GM19468 (cell line): ENCODE measurements at regions not wholly inside any gene's neighbourhood (a gene's known extent, or its start where the extent isn't known, plus 50 kb on each side); places are given as distances from the start of the nearest gene placed in this dataset.

Experiments used
- ATAC-seq: cut with Tn5 transposase; IDR thresholded peaks from one replicate; pipeline ENCODE4 v1.9.1; 2021; ENCODE audit warnings: mild to moderate bottlenecking, moderate library complexity, moderate number of reproducible peaks; ENCODE audit not compliant: unreplicated experiment; ENCODE audit errors: extremely low read depth

DNA sequence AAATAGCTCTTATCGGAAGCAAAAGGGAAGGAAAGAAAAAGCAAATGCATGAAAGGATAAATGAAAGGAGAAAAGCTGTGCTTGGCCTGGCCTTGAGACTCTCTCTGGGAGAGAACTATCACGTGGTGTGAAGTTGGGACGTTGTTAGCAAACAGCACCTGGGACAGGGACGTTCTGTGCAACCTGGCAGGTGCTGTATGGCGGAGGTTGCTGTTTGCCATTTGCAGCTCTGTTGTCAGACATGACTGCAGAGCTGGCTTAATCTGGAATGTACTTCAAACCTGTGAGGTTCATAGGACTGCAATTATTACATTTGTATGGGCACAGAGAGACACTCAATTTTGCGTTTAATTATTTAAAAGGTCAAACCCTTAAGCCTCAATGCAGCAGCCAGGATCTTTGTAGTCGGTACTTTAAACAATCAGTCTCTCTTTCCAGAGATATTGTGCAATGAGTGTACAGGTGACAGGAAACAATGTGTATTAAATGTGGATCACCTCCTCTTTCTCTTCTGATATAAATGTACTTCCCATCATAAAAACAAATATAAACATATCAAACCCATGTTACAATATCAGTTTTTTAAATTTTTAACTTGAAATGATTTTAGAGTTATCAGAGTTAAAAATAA, 800.5 kb upstream of the KCND2 start:
- no peak for ATAC-seq

GRCh38 chr7:119482209-119482608, 790.8 kb upstream of the KCND2 start:
- peak; percentile 95 for ATAC-seq

DNA sequence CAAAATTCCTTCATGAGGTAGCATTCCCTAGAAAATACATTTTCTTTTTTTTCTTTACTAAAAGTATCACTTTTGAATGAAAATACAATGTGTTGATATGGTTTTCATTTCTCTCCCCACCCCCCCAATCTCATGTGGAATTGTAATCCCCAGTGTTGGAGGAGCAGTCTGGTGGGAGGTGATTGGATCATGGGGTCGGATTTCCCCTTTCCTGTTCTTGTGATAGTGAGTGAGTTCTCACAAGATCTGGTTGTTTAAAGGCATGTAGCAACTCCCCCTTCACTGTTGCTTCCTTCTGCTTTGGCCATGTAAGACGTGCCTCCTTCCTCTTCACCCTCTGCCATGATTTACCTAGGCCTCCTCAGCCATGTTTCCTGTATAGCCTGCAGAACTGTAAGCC, 790.3 kb upstream of the KCND2 start:
- no peak for ATAC-seq

DNA sequence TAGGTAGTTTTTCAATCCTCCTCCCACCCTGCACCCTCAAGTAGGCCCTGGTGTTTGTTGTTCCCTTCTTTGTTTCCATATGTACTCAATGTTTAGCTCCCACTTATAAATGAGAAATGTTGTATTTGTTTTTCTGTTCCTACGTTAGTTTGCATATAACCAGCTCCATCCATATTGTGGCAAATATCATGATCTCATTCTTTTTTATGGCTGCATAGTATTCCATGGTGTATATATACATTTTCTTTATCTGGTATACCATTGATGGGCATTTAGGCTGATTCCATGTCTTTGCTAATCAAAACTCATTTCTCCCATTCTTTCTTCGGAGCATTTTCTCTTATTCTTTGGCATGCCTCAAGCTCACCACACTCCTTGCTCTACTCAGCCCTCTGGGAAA, 789.6 kb upstream of the KCND2 start:
- ATAC-seq: no peak

- no peak for ATAC-seq
Measured at GRCh38 chr7:119514326-119514725, 758.6 kb upstream of the KCND2 start.

DNA sequence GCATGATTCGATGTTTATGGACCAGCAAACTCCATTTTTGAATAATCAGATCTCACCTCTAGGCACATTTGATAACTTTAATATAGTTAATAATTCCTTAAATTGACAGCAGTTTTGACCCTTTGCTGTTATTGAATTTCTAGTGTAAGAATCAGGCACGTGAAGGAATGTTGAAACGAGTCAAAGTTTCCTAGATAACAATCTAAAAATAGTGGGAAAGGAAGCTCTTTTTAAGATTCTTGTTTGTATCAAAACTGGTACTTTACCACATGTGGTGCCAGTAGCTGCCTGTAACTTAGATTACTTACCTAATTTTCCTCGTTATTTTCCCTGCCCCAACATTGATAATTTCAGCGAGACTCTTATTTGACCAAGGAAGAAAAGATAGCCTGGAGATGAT, 757.8 kb upstream of the KCND2 start:
- no peak for ATAC-seq

GRCh38 chr7:119515962-119516361, 757.0 kb upstream of the KCND2 start:
- no peak for ATAC-seq

DNA sequence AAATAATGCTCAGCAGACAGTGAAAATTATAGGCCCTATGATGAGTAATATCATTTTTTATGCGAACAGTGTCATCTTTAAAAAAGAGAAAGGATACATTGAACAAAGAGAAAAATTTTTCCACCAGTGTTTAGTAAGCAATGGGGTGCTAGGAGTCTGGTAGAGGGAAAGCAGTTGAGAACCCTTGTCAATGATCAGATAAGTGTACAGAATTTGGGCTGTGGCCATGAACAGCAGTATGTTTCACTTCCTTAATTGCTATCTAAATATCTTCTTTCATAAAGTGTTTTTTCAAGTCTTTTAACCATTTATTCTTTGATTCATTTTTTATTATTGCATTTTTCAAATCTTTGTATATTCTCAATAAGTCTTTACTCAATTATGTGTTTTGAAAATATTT, 750.7 kb upstream of the KCND2 start:
- no peak for ATAC-seq

DNA sequence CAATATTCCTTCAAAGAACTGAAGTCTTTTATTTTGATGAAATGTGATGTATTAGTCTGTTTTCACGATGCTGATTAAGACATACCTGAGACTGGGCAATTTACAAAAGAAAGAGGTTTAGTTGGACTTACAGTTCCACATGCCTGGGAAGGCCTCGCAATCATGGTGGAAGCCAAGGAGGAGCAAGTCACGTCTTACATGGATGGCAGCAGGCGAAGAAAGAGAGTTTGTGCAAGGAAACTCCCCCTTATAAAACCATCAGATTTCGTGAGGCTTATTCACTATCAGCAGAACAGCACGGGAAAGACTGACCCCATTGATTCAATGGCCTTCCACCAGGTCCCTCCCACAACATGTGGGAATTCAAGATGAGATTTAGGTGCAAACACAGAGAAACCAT, 750.3 kb upstream of the KCND2 start:
- no peak for ATAC-seq

GRCh38 chr7:119545118-119545517, 727.9 kb upstream of the KCND2 start:
- no peak for ATAC-seq

- no peak for ATAC-seq
Measured at GRCh38 chr7:119555788-119556187, 717.2 kb upstream of the KCND2 start.

DNA sequence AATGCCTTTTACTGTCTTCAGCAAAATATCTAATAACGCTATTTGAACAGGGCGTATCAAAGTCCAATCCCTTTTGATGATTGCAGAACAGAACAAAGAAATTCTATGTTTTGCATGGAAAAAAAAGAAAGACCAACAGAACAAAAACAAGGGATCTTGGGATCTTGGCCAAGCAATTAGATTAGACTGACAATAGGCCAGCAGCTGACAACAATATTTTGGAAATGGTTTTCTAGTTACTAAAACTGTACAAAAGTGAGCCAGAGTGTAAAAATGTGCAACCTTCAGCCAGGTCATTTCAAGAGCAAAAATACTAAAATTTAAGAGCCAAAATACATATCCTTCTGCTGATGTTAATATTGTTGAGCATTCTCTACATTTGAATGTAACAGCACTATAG, 716.5 kb upstream of the KCND2 start:
- ATAC-seq: no peak

DNA sequence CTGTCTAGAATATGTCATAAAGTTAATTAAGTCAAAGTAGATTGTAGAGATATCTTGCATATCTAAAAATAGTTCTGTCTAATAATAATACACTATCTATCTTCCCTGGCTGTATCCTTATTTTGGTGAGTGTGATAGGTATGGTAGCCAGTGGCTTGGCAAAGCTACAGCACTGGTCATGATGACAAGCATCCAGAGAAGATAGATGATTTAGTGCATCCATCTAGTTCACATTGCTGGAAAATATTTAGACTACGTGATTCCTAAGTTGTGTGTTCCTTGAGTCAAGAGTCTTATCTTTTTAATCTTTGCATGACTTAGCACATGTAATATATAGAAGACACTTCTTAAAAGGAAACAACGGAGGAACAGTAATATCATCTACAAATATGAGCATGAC, 711.2 kb upstream of the KCND2 start:
- ATAC-seq: no peak

DNA sequence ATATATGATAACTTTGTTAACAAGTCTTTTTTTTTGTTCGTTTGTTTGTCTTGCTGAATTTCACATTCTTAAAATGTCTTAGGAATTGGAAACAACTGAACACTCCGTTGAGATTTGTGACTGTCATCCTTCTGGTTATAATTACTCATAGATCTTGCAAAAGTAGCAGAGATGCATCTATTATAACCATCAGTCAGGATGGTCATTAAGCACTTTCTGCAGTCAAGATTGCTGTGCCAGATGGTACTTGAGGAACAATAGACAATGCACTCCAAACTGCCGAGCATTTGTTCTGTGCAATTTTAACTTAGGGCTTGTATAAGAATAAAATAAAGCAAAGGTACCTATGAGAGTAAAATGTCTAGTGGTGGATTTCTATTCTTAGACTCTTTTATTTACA, 710.1 kb upstream of the KCND2 start:
- ATAC-seq: no peak

DNA sequence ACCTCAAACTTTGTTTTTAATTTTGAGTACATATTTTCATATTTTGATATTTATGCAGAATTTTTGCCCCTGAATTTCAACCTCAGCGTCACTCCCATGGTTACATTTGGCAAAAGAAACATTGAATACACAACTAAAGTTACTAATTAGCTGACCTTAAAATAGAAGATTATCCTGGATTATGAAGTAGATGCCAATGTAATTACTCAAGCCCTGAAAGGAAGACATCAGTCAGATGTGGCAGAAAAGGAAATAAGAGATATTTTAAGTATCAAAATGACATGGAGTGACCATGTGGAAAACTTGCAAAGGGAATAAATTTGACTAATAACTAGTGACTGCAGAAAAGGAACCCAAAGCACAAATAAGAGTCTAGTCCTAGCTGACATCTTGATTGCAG, 701.3 kb upstream of the KCND2 start:
- ATAC-seq: no peak

DNA sequence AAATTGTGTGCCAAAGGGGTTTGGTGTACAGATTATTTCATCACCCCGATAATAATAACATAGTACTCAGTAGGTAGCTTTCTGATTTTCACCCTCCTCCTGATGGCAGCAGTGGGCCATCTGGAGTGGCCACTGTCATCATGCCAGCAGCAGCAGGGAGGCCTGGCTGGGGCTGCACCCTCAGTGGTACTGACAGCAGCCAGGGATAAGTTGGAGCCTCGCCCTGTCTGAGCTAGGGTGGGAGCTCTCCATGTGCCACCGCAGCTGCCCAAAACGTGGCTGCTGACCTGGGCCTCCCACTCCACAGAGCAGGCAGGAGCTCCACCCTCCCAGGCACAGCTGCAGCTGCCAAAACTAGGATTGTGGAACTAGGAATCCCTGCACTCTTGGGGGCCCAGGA, 700.8 kb upstream of the KCND2 start:
- ATAC-seq: no peak

- ATAC-seq: no peak
Measured at GRCh38 chr7:119572541-119572940, 700.4 kb upstream of the KCND2 start.

- no peak for ATAC-seq
Measured at GRCh38 chr7:119578116-119578515, 694.9 kb upstream of the KCND2 start.

DNA sequence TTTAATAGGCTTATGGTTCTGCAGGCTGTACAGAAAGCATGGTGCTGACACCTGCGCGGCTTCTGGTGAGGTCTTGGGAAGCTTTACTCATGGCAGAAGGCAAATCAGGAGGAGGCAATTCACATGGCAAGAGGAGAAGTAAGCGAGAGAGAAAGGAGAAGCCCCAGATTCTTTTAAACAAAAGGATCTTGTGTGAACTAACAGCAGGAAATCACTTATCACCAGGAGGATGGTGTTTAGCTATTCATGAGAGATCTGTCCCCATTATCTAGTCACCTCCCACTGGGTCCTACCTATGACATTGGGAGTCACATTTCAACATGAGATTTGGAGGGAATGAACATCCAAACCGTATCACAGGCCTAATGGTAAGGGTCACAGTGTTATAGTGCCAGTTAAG, 678.0 kb upstream of the KCND2 start:
- no peak for ATAC-seq

- ATAC-seq: no peak
Measured at GRCh38 chr7:119596651-119597050, 676.3 kb upstream of the KCND2 start.

- ATAC-seq: no peak
Measured at GRCh38 chr7:119606297-119606696, 666.7 kb upstream of the KCND2 start.

DNA sequence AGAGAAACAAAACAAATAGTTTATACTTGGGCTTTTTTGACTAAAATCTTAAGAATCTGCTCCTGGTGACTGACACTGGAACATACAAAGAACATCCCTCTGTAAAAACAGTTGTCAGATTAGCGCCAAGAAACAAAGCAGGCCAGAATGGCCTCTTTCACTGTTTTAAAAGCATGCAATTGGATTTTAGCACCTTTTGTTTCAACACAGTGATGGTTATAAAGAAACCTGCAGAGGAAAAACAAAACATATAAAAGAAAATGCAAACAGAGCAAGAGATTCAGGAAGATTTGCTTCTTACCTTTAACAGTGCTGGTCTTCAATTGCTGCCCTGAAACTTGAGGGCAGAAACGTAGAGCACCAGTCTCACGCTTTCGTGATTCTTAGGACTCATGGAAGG, 652.2 kb upstream of the KCND2 start:
- ATAC-seq: no peak

DNA sequence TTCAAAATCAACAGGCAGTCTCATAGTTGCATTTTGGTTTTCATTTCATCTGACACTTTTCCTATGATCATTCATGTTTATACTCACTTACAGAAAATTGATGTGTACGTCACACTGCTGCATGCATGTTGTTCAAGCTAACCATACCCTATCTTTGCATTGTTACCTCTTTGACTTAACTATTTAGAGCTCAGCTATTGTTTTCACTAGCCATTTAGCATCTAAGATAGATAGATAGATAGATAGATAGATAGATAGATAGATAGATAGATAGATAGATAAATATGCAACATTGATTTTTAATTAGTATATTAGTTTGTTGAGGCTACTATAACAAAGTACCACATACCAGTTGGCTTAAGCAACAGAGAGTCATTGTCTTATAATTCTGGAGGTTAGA, 649.5 kb upstream of the KCND2 start:
- no peak for ATAC-seq
